Calu3 (cell line): ENCODE measurements at regions not wholly inside any gene's neighbourhood (a gene's known extent, or its start where the extent isn't known, plus 50 kb on each side); places are given as distances from the start of the nearest gene placed in this dataset.

Source experiments
- BruUV-seq: library from RNA; stranded (reverse); fragments of 400-500 nt; replicated peaks from 2 replicates; lab custom pipeline; 2021; lab: Mats Ljungman, UMichigan
- CTCF ChIA-PET: fragments of 300-600 bp; sonication (Branson Sonifier 250); formaldehyde crosslinking; loops from one replicate; lab custom pipeline; 2022; ENCODE audit warnings: antibody characterized with exemption; lab: Charles Lee
- DNase-seq: peaks from one replicate; pipeline ENCODE4 v3.0.0; 2022
- H3K27ac Mint-ChIP-seq: one replicate; pipeline ENCODE4 v1.8.0; 2022; ENCODE audit warnings: mixed read lengths; ENCODE audit not compliant: unreplicated experiment
- H3K27me3 Mint-ChIP-seq: one replicate; pipeline ENCODE4 v1.8.0; 2022; ENCODE audit warnings: mixed read lengths; ENCODE audit not compliant: unreplicated experiment
- H3K36me3 Mint-ChIP-seq: one replicate; pipeline ENCODE4 v1.8.0; 2022; ENCODE audit warnings: mild to moderate bottlenecking, moderate library complexity, mixed read lengths; ENCODE audit not compliant: insufficient read depth, unreplicated experiment
- H3K4me1 Mint-ChIP-seq: one replicate; pipeline ENCODE4 v1.8.0; 2022; ENCODE audit warnings: mild to moderate bottlenecking, low read depth, mixed read lengths; ENCODE audit not compliant: unreplicated experiment
- H3K4me3 Mint-ChIP-seq: one replicate; pipeline ENCODE4 v1.8.0; 2022; ENCODE audit warnings: mild to moderate bottlenecking, low read depth, moderate library complexity, mixed read lengths; ENCODE audit not compliant: unreplicated experiment
- H3K9me3 Mint-ChIP-seq: one replicate; pipeline ENCODE4 v1.8.0; 2022; ENCODE audit warnings: low read depth, mixed read lengths; ENCODE audit not compliant: unreplicated experiment
- intact Hi-C: fragments of 100-400 bp; cut with micrococcal nuclease; formaldehyde crosslinking; loops from one replicate; pipeline ENCODE4 v1.10.0; 2022; ENCODE audit not compliant: unreplicated experiment
- TF ChIP-seq, protein P1 (sequence below): fragments of 200-600 bp; IDR thresholded peaks from one replicate; pipeline ENCODE4 v1.8.0; 2022; ENCODE audit warnings: antibody characterized with exemption; ENCODE audit not compliant: unreplicated experiment

DNA sequence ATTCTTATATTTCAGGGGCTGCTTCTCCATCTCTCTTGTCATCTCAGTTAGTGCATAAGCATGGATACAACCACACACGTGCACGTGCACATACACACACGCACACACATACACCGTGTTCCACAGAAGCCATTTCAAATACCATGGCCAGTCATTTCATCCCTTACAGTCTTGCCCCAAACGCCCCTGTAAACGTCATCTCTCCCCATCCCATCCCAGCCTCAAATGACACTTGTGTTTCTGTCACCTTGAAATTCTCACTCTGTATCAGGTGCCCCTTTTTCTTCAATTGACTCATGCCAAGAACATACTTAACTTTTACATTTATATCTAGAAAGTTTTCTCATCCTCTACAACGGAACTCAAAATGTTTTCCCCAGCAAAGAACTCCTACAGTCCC is 220.5 kb downstream of the IRS2 start:
- DNase-seq = no peak
- CTCF ChIA-PET = no interaction called here
- BruUV-seq = no TSS peak
- TF ChIP-seq, protein P1, sequence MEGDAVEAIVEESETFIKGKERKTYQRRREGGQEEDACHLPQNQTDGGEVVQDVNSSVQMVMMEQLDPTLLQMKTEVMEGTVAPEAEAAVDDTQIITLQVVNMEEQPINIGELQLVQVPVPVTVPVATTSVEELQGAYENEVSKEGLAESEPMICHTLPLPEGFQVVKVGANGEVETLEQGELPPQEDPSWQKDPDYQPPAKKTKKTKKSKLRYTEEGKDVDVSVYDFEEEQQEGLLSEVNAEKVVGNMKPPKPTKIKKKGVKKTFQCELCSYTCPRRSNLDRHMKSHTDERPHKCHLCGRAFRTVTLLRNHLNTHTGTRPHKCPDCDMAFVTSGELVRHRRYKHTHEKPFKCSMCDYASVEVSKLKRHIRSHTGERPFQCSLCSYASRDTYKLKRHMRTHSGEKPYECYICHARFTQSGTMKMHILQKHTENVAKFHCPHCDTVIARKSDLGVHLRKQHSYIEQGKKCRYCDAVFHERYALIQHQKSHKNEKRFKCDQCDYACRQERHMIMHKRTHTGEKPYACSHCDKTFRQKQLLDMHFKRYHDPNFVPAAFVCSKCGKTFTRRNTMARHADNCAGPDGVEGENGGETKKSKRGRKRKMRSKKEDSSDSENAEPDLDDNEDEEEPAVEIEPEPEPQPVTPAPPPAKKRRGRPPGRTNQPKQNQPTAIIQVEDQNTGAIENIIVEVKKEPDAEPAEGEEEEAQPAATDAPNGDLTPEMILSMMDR = no peak
- H3K9me3 Mint-ChIP-seq = no peaks in the 10 kb centered on the region
- intact Hi-C loops = no loop called here
- H3K4me3 Mint-ChIP-seq = no peak overlapping the region
- H3K27me3 Mint-ChIP-seq = no peaks in the 10 kb centered on the region
- no peak overlapping the region for H3K27ac Mint-ChIP-seq
- H3K4me1 Mint-ChIP-seq = no peaks in the 10 kb centered on the region
- H3K36me3 Mint-ChIP-seq = no peaks in the 10 kb centered on the region

DNA sequence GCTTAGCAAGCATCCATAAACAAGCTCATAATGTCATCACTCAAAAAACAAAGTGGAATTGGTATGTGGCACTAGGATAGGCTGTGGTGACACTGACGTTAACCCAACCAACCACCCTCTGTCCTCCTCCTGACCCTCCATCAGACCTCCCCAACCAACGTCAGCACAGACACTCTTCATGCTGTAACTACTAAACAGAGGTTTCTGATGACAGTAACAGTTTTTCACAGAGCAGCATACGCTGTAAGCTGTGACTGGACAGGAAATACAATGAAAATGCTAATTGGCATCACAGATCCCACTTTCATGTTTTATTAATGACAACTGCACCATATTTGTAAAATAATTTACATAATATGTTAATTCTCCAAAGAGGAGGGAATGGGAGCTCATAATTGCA is 238.0 kb downstream of the IRS2 start:
- TF ChIP-seq, protein P1 = no peak
- H3K4me1 Mint-ChIP-seq = no peaks in the 10 kb centered on the region
- no peaks in the 10 kb centered on the region for H3K9me3 Mint-ChIP-seq

DNA sequence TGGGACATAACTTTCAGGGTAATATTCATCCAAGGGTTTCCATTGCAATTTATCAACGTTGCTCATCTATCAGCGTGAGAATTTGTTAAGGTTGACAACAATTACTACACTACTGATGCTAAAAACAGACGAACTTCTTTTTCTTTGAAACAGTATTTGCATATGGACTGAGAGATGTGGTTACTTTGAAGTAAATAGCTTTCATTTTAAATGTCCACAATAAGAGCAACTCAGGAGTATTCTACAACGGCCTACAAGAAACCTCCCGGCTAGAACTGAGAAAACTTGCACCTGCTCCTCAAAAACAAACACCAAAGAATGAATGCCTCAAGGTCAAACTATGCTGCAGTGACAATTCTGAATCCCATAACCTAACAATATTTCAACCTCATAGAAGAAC is 238.4 kb downstream of the IRS2 start:
- no peak overlapping the region for H3K27ac Mint-ChIP-seq
- DNase-seq = no peak
- BruUV-seq = no TSS peak
- no peaks in the 10 kb centered on the region for H3K27me3 Mint-ChIP-seq
- no peaks in the 10 kb centered on the region for H3K36me3 Mint-ChIP-seq
- TF ChIP-seq, protein P1 = no peak
- H3K4me1 Mint-ChIP-seq = no peaks in the 10 kb centered on the region
- CTCF ChIA-PET = no interaction called here
- H3K9me3 Mint-ChIP-seq = no peaks in the 10 kb centered on the region
- no peak overlapping the region for H3K4me3 Mint-ChIP-seq
- intact Hi-C loops = no loop called here

More for the DNA sequence above, 238.0 kb downstream of the IRS2 start:
- CTCF ChIA-PET = no interaction called here
- Mint-ChIP-seq H3K27me3 (no peaks in the 10 kb centered on the region), H3K27ac (no peak overlapping the region), H3K36me3 (no peaks in the 10 kb centered on the region), H3K4me3 (no peak overlapping the region)
- no TSS peak for BruUV-seq
- no peak for DNase-seq
- intact Hi-C loops = no loop called here

DNA sequence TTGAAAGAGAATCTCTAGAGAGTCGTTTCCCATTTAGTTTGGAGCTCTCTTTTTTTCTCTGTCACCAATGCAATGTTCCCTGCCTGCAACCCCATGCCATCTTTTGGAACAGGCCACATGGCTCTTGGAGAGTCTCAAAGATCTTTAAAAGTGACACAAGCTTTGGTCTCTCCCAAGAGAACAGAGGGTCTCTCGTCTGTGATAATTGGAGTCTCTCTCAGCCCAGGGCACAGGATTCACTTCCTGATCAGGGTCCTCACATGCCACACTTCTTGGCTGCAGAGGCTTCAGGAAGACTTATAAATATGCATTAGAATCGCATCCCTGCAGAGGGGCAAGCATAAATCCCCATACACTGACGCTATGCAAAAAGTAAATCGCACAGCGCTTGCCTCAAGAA is 240.5 kb downstream of the IRS2 start:
- no peaks in the 10 kb centered on the region for H3K36me3 Mint-ChIP-seq
- DNase-seq = no peak
- no peak overlapping the region for H3K4me3 Mint-ChIP-seq
- intact Hi-C loops = no loop called here
- no peaks in the 10 kb centered on the region for H3K9me3 Mint-ChIP-seq
- H3K27me3 Mint-ChIP-seq = no peaks in the 10 kb centered on the region
- CTCF ChIA-PET = no interaction called here
- H3K4me1 Mint-ChIP-seq = no peaks in the 10 kb centered on the region
- H3K27ac Mint-ChIP-seq = no peak overlapping the region
- no TSS peak for BruUV-seq
- TF ChIP-seq, protein P1 = no peak
